HG03571 (cell line): ENCODE measurements at regions not wholly inside any gene's neighbourhood (a gene's known extent, or its start where the extent isn't known, plus 50 kb on each side); places are given as distances from the start of the nearest gene placed in this dataset.
"Not testable (repeated sequence)": the region's sequence is repeated elsewhere in the genome, so short reads cannot be mapped to it uniquely, and the experiment has no call there.

ENCODE experiments used
- ATAC-seq: cut with Tn5 transposase; IDR thresholded peaks from one replicate; pipeline ENCODE4 v1.9.1; 2021; ENCODE audit not compliant: unreplicated experiment

DNA sequence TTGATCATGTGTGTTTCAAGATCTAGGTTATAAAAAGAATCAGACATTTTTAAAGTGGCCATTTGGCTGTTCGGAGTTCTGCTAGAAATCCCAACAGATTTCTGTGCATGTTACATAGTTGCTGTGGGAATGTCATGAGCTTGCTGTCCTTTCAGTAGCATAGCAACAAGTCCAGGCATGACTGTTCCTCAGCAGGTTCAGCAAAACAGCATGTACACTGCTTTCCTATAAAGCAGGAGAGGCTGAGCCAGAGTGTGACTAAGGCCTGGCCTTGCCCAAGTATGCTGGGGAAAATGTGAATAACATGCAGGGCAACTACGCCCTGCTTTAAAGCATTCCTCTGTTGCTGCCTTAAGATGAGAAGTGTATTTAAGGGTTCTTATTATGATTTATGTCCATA, 217.1 kb upstream of the SMIM31 start:
- no peak for ATAC-seq

DNA sequence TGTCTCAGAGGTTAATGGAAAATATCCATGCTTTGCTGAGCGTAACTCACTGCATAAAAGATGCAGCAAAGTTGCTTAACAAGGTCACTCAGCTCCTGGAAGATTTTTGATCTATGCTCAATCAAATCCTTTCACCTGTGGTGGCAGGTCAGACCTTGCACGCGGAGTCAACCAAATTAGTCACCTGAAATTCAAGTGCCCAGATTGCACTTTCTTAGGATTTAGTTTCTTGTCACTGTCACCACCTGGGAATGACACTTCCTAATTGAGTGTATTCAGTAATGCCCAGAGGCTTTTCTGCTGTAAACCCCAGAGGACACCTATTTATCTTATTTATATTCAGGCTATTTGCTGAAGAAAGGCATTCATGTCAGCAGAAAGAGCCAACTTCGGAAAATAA, 215.8 kb upstream of the SMIM31 start:
- no peak for ATAC-seq

DNA sequence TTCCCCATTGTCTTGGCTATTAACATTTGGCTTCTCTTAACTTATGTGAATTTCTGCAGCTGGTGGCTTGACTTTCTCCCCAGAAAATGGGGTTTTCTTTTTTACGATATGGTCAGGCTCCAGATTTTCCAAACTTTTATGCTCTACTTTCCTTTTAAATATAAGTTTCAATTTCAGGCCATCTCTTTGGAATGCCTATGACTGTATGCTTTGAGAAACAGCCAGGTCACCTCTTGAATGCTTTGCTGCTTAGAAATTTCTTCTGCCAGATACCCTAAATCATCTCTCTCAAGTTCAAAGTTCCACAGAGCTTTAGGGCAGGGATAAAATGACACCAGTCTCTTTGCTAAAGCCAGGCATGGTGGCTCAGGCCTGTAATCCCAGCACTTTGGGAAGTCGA, 212.9 kb upstream of the SMIM31 start:
- ATAC-seq = no peak

DNA sequence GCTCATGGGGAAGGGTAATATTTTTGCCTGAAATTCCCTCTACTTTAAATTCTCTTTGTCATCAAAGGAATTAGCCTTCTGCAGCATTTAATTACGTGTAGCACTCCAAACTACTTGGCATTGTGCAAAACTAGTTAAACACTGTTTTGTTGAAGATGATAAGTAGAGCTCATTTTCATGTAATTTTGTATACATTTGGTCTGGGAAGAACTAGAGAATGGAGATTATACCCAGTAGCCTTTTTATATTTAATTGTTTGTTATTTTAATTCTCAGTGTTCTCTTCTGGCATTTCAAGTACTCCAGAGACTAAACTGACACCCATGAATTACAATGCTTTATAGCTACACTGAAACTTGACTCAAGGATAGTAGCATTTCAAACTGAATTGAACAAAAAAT, 211.5 kb upstream of the SMIM31 start:
- no peak for ATAC-seq

DNA sequence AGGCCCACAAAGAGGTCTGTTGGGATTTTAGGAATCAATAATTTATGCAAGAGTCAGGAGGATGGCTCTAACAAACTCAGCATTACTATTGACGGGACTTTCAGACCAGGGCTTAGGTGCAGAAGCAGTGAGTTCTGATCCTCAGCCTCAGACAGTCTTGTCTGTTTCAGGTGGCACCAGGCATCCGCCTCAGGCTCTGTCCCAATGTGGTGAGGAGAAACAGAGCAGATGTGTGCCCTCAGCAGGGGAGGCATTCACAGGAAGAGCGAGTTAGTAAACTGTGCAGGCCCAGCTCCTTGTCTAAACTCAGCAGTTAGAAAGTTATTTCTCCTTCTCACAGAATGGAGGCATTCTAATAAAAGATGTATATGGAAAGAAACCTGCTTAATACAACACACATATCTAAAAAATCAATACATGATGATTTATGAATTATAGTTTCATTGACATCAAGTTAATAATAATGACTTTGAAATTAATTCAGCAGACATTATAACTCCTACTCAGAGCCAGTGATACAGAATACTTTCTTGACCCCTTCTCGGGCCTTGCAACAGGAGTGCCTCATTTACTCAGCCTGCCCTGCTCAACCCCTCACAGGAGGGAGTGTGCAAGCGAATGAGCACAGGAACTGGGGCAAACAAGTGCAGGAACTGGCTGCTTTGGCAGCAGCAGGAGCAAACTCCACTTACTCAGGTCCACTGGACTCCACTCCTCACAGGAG, 202.8 kb upstream of the SMIM31 start:
- no peak for ATAC-seq

DNA sequence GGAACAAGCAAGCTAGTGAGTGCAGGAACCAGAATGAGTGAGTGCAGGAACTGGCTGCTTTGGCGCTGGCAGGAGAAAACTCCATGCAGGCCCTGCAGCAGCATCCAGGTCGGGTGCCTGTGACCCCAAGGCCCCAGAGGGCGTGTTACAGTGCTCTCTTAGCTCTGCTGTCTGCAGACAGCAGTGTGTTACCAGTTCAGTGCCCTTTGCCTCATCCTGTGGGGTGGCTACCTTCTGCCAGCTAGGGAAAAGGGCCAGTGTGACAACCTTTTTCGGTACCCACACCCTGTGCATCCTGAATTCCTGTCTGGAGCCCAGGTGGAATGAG, 202.3 kb upstream of the SMIM31 start:
- no peak for ATAC-seq

DNA sequence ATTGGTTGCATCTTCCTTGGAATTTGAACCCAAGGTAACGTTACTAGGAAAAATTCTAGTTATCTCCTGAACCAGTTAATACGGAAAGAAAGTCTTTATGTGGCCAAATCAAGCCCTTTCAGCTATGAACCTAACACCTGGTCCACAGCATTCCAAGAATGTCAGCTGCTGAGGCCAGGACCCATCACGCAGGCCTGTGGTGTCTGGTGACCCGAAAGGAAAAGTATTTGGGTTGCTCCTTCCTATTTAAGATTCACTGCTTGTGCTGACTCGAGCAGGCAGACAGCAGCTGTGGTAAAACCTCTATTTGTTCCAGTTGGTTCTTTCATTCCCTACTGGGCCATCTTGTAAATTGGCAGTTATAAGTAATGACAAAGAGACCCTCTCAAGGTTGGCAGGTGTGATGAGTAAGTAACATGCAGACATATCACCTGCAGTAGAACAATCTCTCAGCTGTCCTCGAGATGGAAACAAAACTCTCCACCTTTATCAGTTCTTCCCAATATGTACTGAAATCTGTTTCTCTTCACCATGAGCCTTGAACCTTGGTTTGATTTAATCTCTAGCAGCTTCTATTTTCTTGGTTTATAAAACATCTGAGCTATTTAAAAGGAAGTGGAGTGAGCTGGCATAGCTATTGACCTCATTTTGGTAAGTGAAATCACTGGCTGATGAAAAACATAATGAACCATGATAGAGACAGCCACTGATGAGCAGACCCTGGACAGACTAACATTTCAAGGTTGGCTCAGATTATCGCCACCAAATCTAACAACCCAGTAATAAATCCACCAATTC, 182.1 kb upstream of the SMIM31 start:
- ATAC-seq = no peak

DNA sequence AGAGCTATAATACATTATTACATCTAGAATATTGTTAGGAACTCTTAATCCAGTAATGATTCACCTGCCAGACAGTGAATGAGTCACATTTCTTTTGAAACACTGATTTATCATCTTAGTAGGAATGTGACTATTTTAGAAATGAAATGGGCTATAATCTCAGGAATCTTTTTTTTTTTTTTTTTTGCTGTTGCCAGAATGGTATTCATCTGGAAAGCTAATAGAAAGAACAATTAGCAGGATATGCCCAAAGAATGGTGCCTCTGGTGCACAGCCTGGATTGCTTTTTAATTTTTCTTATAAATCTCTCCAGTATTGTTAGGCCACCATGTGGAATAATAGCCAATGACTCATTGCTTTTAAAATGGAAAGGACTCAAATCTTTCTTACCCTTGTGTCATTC, 181.1 kb upstream of the SMIM31 start:
- no peak for ATAC-seq

DNA sequence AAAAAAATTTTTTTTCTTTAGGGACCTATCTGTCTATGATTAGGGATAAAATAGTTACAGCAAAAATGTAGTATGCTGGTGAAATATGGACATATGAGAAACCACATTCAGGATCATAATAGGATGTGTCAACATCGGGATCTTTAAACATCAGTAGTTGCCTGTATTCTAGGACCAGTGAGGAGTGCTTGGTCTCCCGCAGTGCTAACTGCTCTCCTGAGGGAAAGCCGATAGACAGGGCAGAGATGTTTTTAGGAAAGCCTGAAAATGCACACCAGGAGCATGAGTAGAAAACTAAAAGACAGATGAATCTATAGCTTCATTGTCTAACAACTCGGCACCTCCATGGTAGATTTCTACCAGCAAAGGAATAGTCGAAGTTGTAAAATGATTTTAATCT, 178.1 kb upstream of the SMIM31 start:
- no peak for ATAC-seq

DNA sequence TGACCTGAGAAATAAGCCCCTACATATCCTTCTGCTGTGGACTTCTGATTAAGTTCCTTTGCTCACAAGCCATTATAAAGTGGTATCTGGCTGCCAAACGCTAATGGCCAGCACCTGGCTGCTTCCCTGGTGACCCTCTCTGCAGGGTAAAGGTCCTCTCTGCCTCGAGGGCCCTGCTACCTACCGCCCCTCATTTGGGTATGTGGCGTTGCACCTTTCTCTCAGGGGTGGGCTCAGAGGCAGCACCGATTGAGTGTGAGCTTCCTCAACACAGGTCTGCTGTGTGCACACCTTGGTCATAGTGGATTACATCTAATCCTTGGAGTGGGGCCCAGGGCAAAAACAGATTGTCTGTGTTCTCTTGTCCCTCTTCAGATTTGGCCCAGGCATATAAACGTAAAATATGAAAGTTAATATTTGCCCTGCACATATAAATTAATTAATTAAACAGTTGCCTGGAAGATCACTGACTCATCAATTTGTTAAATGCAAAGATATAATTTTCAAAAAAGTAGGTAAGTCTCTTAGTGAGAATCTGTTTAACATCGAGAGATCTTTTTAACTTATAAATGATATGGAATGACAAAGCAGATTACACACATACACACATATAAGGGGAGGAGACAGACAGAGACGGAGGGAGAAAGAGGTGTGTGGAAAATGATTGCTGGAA, 174.5 kb upstream of the SMIM31 start:
- ATAC-seq = no peak

DNA sequence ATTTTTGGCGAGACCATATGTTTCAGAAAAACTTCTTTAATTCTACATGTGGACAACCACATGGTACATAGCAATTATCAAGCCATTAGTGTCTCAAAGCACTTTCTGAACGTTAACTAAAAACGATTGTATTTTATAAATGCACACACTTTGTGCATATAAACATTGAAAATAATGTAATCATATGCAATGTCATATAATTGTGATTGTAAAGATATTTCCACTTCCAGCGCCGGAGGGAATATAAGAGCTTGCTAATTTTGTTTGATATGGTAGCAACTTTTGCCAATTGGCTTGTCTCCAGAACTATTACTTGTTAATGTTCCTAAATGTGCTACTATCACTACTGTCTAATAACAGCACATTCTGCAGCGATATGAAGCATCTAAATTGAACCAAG, 162.3 kb upstream of the SMIM31 start:
- ATAC-seq = no peak

DNA sequence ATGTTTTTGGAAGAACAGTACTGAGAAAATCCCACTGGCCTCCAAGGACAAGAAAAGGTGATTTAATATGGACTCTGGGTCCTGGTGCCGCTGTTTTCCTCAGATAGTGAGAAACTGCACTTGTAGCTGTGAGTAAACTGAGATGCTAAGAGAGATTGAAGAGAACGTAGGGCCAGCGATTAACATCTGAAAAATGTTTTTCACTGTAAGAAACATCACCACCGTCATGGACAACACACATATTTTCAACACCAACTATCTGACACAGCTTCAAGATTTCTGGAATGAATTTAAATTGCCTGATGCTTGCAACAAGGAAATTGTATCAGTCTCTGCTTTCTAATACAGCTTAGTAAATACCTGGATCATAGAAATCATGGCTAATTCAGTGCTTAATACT, 158.2 kb upstream of the SMIM31 start:
- no peak for ATAC-seq

DNA sequence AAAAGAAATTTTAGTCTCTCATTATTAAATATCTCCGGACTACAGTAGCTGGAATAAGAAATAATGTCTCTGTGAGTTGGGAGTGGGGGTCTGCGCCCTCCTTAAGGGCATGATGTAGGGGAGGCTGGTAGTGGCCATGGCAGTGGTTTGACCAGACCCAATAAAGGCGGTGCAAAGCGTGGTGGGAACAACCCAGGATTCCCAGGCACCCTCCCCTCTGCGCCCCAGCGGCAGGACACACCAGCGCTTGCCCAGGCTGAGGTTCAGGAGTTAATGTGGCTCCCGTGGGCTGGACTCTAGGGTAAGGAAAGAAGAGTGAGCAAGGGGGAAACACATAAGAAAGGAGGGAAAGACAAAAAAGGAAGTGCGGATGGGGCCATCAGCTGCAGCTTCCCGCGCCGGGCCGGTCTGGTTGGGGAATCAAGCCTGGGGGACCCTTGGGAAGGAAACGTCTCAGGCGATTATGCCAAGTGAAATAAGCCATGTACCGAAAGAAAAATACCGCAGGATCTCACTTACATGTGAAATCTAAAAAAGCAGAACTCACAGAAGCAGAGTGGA, 157.5 kb upstream of the SMIM31 start:
- no peak for ATAC-seq

DNA sequence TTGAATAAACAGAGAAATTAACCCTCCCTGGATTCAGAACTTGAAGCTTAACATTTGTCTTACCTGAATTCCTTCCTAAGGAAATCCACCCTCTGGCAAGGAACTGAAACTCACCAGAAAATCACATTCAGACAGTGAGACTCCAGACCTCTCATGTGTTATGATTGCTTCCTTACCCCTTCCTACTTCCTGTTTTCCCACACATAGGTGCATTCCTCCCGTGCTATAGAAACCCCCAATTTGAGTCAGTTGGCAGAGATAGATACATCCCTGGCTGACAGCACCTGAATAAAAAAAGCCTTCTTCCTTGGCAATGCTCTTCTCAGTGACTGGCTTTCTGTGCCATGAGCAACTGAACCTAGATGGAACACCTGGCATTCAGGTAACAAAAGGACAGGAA, 157.0 kb upstream of the SMIM31 start:
- no peak for ATAC-seq

DNA sequence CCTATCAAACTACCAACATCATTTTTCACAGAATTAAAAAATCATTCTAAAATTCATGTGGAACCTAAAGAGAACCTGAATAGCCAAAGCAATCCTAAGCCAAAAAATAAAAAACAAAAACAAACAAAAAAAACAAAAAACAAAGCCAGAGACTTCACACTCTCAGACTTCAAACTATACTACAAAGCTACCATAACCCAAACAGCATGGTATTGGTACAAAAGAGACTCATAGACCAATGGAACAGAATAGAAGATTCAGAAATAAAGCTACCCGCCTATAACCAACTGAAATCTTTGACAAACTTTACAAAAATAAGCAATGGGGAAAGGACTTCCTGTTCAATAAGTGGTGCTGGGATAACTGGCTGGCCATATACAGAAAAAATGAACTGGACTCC, 152.3 kb upstream of the SMIM31 start:
- no peak for ATAC-seq

DNA sequence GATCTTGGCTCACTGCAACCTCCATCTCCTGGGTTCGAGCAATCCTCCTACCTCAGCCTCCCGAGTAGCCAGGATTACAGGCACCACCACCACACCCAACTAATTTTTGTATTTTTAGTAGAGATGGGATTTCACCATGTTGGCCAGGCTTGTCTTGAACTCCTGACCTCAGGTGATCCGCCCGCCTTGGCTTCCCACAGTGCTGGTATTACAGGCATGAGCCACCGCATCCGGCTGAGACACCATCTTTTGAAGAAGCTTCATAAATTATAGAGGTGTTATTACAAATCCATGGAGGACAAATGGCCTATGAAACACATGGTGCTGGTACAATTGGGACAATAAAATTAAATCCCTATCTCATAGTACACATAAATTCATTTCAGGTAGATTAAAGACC, 148.1 kb upstream of the SMIM31 start:
- ATAC-seq = not testable (repeated sequence)

DNA sequence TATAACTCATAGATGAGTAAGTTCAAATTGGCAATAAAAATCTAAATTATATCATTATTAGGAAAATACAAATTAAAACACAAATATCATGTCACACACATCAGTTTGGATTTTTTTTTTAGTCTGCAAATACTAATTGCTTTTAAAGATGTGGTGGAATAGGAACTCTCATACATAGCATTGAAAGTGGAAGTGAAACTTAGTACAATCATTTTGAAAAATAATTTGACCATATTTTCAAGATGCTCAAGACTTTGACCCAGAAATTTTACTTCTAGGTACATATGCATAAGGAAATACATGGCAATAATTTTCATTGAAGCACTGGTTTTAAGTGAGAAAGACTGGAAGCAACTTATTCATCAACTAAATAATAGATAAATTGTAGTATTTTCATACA, 147.5 kb upstream of the SMIM31 start:
- ATAC-seq = peak; percentile 94

DNA sequence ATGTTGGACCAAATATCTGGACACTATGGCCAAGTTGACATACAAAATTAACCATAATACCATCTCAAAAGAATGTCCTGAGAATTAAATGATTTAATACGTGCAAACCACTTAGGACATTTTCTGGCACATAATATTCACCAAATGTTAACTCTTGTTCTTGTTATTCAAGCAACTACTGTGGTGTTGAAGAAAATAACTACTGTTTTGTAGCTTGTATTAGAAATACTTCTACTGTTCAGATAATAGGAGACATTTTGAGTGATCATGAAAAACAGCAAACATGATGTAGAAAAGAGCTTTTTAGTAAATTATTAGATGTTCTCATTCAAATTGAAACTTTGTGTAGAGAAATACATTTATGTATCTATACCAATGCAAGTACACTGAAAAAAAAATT, 140.7 kb upstream of the SMIM31 start:
- ATAC-seq = no peak

DNA sequence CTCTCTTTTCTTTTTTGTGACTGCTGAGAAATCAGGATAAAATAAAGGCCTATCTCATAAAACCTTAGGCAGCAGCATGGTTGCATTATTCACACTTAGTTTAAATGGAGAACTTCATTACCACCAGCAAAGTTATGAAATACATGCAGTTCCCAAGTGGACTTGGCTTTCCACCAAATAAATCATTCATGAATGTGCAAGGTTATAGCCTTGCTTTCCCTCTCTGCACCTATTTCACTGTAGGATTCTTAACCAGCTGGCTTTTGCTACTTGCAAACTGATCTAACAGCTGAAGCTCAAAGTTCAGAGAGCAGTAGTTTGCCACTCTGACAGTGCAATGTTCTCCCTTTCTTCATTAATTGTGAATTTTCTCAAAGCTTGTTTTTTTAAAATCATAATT, 140.1 kb upstream of the SMIM31 start:
- ATAC-seq = no peak

DNA sequence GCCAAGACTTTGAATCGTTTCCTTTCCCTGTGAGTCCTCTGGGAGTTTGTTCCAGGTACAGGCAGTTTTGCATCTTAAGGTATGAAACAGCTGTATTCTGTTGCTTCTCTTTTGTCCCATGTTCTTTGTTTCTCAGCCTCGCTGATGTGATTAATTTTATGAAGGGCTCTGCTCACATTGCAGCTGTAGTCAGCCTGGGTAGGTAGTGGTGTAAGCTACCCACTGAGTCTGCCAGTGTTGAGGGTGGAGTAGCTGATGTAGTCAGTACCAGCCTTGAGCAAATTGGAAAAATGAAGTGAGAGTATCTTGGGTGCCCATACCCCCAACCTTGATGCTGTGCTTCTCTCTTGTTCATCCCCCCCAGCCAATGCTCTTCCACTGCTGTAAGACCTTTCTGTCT, 139.6 kb upstream of the SMIM31 start:
- no peak for ATAC-seq

DNA sequence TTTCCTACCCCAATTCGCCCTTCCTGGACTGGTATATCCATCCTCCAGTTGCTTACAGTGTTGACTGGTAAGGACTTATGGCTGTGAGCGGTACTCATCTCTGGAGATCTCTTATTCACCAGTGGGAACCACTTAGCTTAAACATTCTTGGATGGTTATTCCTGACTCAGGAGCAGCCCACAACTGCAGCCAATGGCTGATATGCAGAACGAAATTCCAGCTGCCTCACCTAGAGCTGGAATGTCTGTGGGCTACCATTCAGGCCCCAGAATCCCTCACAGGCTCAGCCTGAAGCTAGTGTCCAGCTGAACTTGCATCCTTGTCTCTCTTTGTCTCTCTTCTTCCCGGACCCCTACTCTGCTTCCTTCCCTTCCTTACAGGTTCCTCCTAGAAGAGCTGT, 138.9 kb upstream of the SMIM31 start:
- ATAC-seq = no peak

DNA sequence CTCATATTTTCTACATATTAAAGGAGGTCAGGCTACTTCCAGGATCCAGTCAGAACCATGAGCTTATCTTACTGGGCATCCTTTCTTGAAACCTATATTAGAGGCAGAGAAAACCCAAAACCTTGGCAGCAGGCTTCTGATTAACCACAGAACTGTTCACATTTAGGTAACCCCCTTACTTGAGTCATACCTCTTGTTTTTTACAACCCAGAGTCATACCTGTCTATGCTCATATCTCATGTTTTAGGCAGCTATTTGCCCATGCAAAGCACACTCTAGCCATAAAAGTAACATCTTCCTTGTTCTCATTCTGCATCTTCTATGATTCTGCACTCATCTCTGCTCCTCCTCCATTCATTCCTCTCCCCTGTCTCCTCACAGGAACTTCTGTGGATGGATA, 138.0 kb upstream of the SMIM31 start:
- ATAC-seq = no peak
